ENCODE measurements at regions not wholly inside any gene's neighbourhood (a gene's known extent, or its start where the extent isn't known, plus 50 kb on each side); places are given as distances from the start of the nearest gene placed in this dataset.

- CTCF ChIA-PET, result no interaction called here
- POLR2A ChIA-PET, result no interaction called here
- H3K27ac ChIP-seq (ENCODE audit: extremely low read depth, low read depth, low read length), result no peak overlapping the region
- TF ChIP-seq ZNF366 (tag by site-specific recombination; conservative IDR thresholded peaks at IDR 0.05) (no peak), ZNF114 (tag by site-specific recombination; IDR thresholded peaks at IDR 0.05) (no peak), ZNF658 (tag by site-specific recombination; IDR thresholded peaks at IDR 0.05) (no peak), ZNF292 (tag by site-specific recombination; IDR thresholded peaks at IDR 0.05; ENCODE audit: borderline replicate concordance, low read depth) (no peak), PRDM10 (tag by site-specific recombination; IDR thresholded peaks at IDR 0.05) (no peak), ZBTB1 (tag by site-specific recombination; IDR thresholded peaks at IDR 0.05) (no peak), CTCF (tag by site-specific recombination; IDR thresholded peaks at IDR 0.05) (no peak), ZBTB7A (tag by site-specific recombination; IDR thresholded peaks at IDR 0.05; ENCODE audit: low read depth) (no peak), ZNF26 (tag by site-specific recombination; IDR thresholded peaks at IDR 0.05) (no peak), TSHZ1 (tag by site-specific recombination; IDR thresholded peaks at IDR 0.05; ENCODE audit: borderline replicate concordance) (no peak), ZNF248 (tag by site-specific recombination; IDR thresholded peaks at IDR 0.05) (no peak)
- no peaks in the 10 kb centered on the region for H3K36me3 ChIP-seq (ENCODE audit: control insufficient read depth in 2 of 2, insufficient read depth in 1 of 2, low read length in 2 of 2)
- no peaks in the 10 kb centered on the region for H3K4me1 ChIP-seq (ENCODE audit: control insufficient read depth, insufficient read depth, low read length)
- no peak overlapping the region for H3K4me3 ChIP-seq (ENCODE audit: low read depth, low read length)
- H3K9me3 ChIP-seq (ENCODE audit: control insufficient read depth, insufficient read depth, low read depth, low read length), result no peaks in the 10 kb centered on the region
These were observed 536.7 kb upstream of the HTR2A start for GRCh38 chr13:47433461-47434005.

- Histone ChIP-seq H3K4me1 (ENCODE audit: control insufficient read depth, insufficient read depth, low read length) (no peaks in the 10 kb centered on the region), H3K4me3 (ENCODE audit: low read depth, low read length) (no peak overlapping the region), H3K9me3 (ENCODE audit: control insufficient read depth, insufficient read depth, low read depth, low read length) (no peaks in the 10 kb centered on the region), H3K27ac (ENCODE audit: extremely low read depth, low read depth, low read length) (no peak overlapping the region), H3K36me3 (ENCODE audit: control insufficient read depth in 2 of 2, insufficient read depth in 1 of 2, low read length in 2 of 2) (no peaks in the 10 kb centered on the region)
- POLR2A ChIA-PET, result interaction anchor here (0.6 kb wide), 1 partner anchor 252 kb away, joined by 11 read pairs; no protein-coding TSS in a partner anchor
- CTCF ChIA-PET, result no interaction called here
- TF ChIP-seq ZBTB8A (tag by site-specific recombination; IDR thresholded peaks at IDR 0.05) (no peak), ZNF341 (tag by site-specific recombination; IDR thresholded peaks at IDR 0.05; ENCODE audit: low read depth) (no peak), OSR2 (tag by site-specific recombination; IDR thresholded peaks at IDR 0.05) (no peak), ZNF394 (tag by site-specific recombination; IDR thresholded peaks at IDR 0.05; ENCODE audit: borderline replicate concordance) (no peak), ZNF133 (tag by site-specific recombination; IDR thresholded peaks at IDR 0.05) (no peak), IKZF3 (tag by site-specific recombination; IDR thresholded peaks at IDR 0.05) (no peak), ZNF280C (tag by site-specific recombination; IDR thresholded peaks at IDR 0.05) (no peak), ZNF580 (tag by site-specific recombination; IDR thresholded peaks at IDR 0.05) (no peak), ZNF335 (tag by site-specific recombination; conservative IDR thresholded peaks at IDR 0.05) (no peak), ZNF157 (tag by site-specific recombination; IDR thresholded peaks at IDR 0.05) (no peak)
These were observed 529.4 kb upstream of the HTR2A start for GRCh38 chr13:47426126-47426849.
